DND-41 (cell line): ENCODE measurements at regions not wholly inside any gene's neighbourhood (a gene's known extent, or its start where the extent isn't known, plus 50 kb on each side); places are given as distances from the start of the nearest gene placed in this dataset.

Experiments
- ATAC-seq: fragments of 200-7000 bp; cut with Tn5 transposase; 3 replicates; pipeline ENCODE4 v1.9.1; 2021; ENCODE audit warnings: low read depth; ENCODE audit not compliant: insufficient read depth
- DNase-seq: peaks from one replicate; pipeline ENCODE4 v3.0.0-alpha.2; 2020
- H2AFZ ChIP-seq: 2 replicates; pipeline ENCODE4 v1.6.0; 2012; ENCODE audit warnings: low read depth, low read length
- H3K27ac ChIP-seq: 2 replicates; pipeline ENCODE4 v1.5.1; 2012; ENCODE audit warnings: low read length, inconsistent platforms
- H3K27me3 ChIP-seq: fragments of 200-600 bp; sonication (generic); 2 replicates; pipeline ENCODE4 v1.6.0; 2012; ENCODE audit warnings: low read length, mild to moderate bottlenecking, inconsistent platforms; ENCODE audit not compliant: insufficient read depth, poor library complexity
- H3K36me3 ChIP-seq: 2 replicates; pipeline ENCODE4 v1.5.1; 2012; ENCODE audit warnings: low read length, inconsistent platforms; ENCODE audit not compliant: insufficient read depth
- H3K4me1 ChIP-seq: 2 replicates; pipeline ENCODE4 v1.5.1; 2012; ENCODE audit warnings: mild to moderate bottlenecking, low read length; ENCODE audit not compliant: insufficient read depth
- H3K4me2 ChIP-seq: 2 replicates; pipeline ENCODE4 v1.6.0; 2012; ENCODE audit warnings: mild to moderate bottlenecking, moderate library complexity, low read length, inconsistent platforms; ENCODE audit not compliant: insufficient read depth
- H3K4me3 ChIP-seq, 2 experiments: fragments of 200-600 bp in 1 of 2; shearing (Covaris generic) in 1 of 2; 2 replicates each; pipeline ENCODE4 v1.5.1; 2012 to 2016; ENCODE audit warnings: inconsistent platforms in 2 of 2, low read length in 2 of 2, mild to moderate bottlenecking in 2 of 2, low read depth in 1 of 2, moderate library complexity in 1 of 2
- H3K79me2 ChIP-seq: 2 replicates; pipeline ENCODE4 v1.6.0; 2012; ENCODE audit warnings: low read length, inconsistent platforms; ENCODE audit not compliant: insufficient read depth
- H3K9ac ChIP-seq: 2 replicates; pipeline ENCODE4 v1.6.0; 2012; ENCODE audit warnings: low read depth, mild to moderate bottlenecking, inconsistent platforms, low read length, moderate library complexity
- H3K9me3 ChIP-seq: 2 replicates; pipeline ENCODE4 v1.5.1; 2012; ENCODE audit warnings: low read length, moderate library complexity, mild to moderate bottlenecking, inconsistent platforms; ENCODE audit not compliant: insufficient read depth, severe bottlenecking
- H4K20me1 ChIP-seq: 2 replicates; pipeline ENCODE4 v1.6.0; 2012; ENCODE audit warnings: low read length; ENCODE audit not compliant: insufficient read depth
- CTCF ChIP-seq: IDR thresholded peaks from 2 replicates; pipeline ENCODE4 v1.5.1; 2012; ENCODE audit warnings: borderline replicate concordance, low read length, moderate library complexity, mild to moderate bottlenecking; ENCODE audit not compliant: poor library complexity, severe bottlenecking; ENCODE audit errors: extremely low read depth
- EZH2 ChIP-seq: IDR thresholded peaks from 3 replicates; pipeline ENCODE4 v1.6.1; 2012; ENCODE audit warnings: borderline replicate concordance, low read depth, mild to moderate bottlenecking, moderate library complexity, low read length, inconsistent platforms; ENCODE audit not compliant: severe bottlenecking

DNA sequence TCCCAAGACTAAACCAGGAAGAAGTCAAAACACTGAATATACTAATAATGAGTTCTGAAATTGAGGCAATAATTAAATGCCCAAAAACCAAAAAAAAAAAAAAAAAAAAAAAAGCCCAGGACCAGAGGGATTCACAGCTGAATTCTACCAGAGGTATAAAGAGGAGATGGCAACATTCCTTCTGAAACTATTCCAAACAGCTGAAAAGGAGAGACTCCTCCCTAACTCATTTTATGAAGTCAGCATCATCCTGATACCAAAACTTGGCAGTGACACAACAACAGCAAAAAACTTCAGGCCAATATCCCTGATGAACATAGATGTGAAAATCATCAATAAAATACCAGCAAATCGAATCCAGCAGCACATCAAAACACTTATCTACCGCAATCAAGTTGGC is 108.5 kb upstream of the COL3A1 start:
- no peaks in the 10 kb centered on the region for H4K20me1 ChIP-seq
- H3K9ac ChIP-seq = no peak overlapping the region
- no peak overlapping the region for H3K4me3 ChIP-seq
- no peaks in the 10 kb centered on the region for H3K79me2 ChIP-seq
- H2AFZ ChIP-seq = no peak overlapping the region
- ATAC-seq (no peak), DNase-seq (no peak)
- TF ChIP-seq CTCF (no peak), EZH2 (no peak)
- H3K9me3 ChIP-seq = no peaks in the 10 kb centered on the region
- no peak overlapping the region for H3K27ac ChIP-seq
- no peaks in the 10 kb centered on the region for H3K36me3 ChIP-seq
- no peak overlapping the region for H3K4me2 ChIP-seq
- H3K27me3 ChIP-seq = no peaks in the 10 kb centered on the region
- no peaks in the 10 kb centered on the region for H3K4me1 ChIP-seq

- Histone ChIP-seq H2AFZ (no peak overlapping the region), H3K27ac (no peak overlapping the region), H3K79me2 (no peaks in the 10 kb centered on the region), H3K9me3 (no peaks in the 10 kb centered on the region), H3K9ac (no peak overlapping the region), H3K36me3 (no peaks in the 10 kb centered on the region), H3K4me3 (no peak overlapping the region), H4K20me1 (no peaks in the 10 kb centered on the region), H3K27me3 (no peaks in the 10 kb centered on the region), H3K4me2 (no peak overlapping the region), H3K4me1 (no peaks in the 10 kb centered on the region)
- DNase-seq (no peak), ATAC-seq (no peak)
- no peak for TF ChIP-seq CTCF
- TF ChIP-seq EZH2 = no peak
Observed at GRCh38 chr2:188869550-188869949, 104.6 kb upstream of the COL3A1 start.

DNA sequence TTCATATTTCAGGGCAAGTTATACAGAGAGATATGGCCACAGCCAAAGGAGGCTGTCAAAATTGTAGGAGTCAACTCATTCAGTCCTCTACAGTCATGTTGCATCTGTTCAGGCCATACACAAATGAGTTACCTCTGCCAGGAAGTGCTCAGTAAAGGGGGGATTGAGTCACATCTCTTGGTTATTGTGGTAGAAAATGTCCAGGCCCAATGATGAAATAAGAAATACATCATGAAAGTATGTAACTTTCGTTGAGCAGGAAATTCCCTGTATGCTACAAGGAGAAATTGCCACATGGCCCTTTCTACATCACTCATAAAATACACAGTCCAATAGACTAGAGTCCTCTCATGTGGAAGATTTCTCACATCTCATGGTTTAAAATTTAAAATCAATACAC is 103.9 kb upstream of the COL3A1 start:
- ATAC-seq = no peak
- H3K4me3 ChIP-seq = no peak overlapping the region

More for the DNA sequence above, 103.9 kb upstream of the COL3A1 start:
- H3K27me3 ChIP-seq = no peaks in the 10 kb centered on the region
- H3K27ac ChIP-seq = no peak overlapping the region
- TF ChIP-seq EZH2 (no peak), CTCF (no peak)
- no peaks in the 10 kb centered on the region for H3K79me2 ChIP-seq
- H3K9ac ChIP-seq = no peak overlapping the region
- no peaks in the 10 kb centered on the region for H4K20me1 ChIP-seq
- no peaks in the 10 kb centered on the region for H3K36me3 ChIP-seq
- H3K9me3 ChIP-seq = no peaks in the 10 kb centered on the region
- no peak for DNase-seq
- no peaks in the 10 kb centered on the region for H3K4me1 ChIP-seq
- no peak overlapping the region for H3K4me2 ChIP-seq
- no peak overlapping the region for H2AFZ ChIP-seq
